Kidney (tissue), 13 donors: ENCODE measurements at regions not wholly inside any gene's neighbourhood (a gene's known extent, or its start where the extent isn't known, plus 50 kb on each side); places are given as distances from the start of the nearest gene placed in this dataset.

ENCODE experiments used
- DNase-seq, 5 donors: peaks; one replicate each; pipeline ENCODE4 v3.0.0-alpha.2; 2013 to 2020
- FAIRE-seq: peaks from 2 replicates; lab custom pipeline; 2012; peaks lifted over from hg19 to GRCh38; lab: Jason Lieb, UNC
- H3K27ac ChIP-seq, 2 donors: one replicate each; pipeline ENCODE4 v1.7.0; 2013; ENCODE audit warnings: low read depth in 2 of 2, low read length in 2 of 2, inconsistent platforms in 1 of 2
- H3K27me3 ChIP-seq: one replicate; pipeline ENCODE4 v1.7.1; 2013; ENCODE audit warnings: low read length, inconsistent platforms; ENCODE audit not compliant: control insufficient read depth, insufficient read depth
- H3K36me3 ChIP-seq, 3 donors: one replicate each; pipeline versions ENCODE4 v1.7.0 to v1.7.1; 2013; ENCODE audit warnings: low read length in 3 of 3, control low read depth in 1 of 3, inconsistent platforms in 1 of 3; ENCODE audit not compliant: insufficient read depth in 3 of 3, control insufficient read depth in 2 of 3
- H3K4me1 ChIP-seq, 3 donors: one replicate each; pipeline versions ENCODE4 v1.7.0 to v1.7.1; 2013; ENCODE audit warnings: low read length in 3 of 3, inconsistent platforms in 1 of 3, low read depth in 1 of 3; ENCODE audit not compliant: control insufficient read depth in 2 of 3, insufficient read depth in 2 of 3
- H3K4me3 ChIP-seq, 3 donors: one replicate each; pipeline versions ENCODE4 v1.7.0 to v1.8.1; 2013; ENCODE audit warnings: low read length in 3 of 3, control low read depth in 1 of 3, inconsistent platforms in 1 of 3
- H3K9ac ChIP-seq, 3 donors: one replicate each; pipeline versions ENCODE4 v1.7.0 to v1.7.1; 2013; ENCODE audit warnings: low read length in 3 of 3, control low read depth in 1 of 3, inconsistent platforms in 1 of 3
- H3K9me3 ChIP-seq, 3 donors: one replicate each; pipeline versions ENCODE4 v1.7.0 to v1.7.1; 2013; ENCODE audit warnings: low read length in 3 of 3, control low read depth in 1 of 3, inconsistent platforms in 1 of 3; ENCODE audit not compliant: control insufficient read depth in 2 of 3, insufficient read depth in 1 of 3
- CTCF ChIP-seq: IDR thresholded peaks from 3 replicates; pipeline ENCODE4 v1.5.1; 2012; ENCODE audit warnings: mild to moderate bottlenecking, moderate library complexity, borderline replicate concordance; ENCODE audit not compliant: insufficient read depth; ENCODE audit errors: extremely low read depth
- intact Hi-C: fragments of 100-400 bp; cut with DNase I; formaldehyde crosslinking; loops from one replicate; pipeline ENCODE4 v1.11.1; 2022
- donor health status: control.
- donor health status: control.
- donor health status: control.
- donor health status: control.
- donor health status: control.
- donor health status: DM: yes; HTN: yes; CAD: no.
- donor health status: Normal renal cell carcinoma (clear cell type).

GRCh38 chrX:39773150-39773549 is 324.6 kb downstream of the BCOR start:
- no peaks in the 10 kb centered on the region for H3K4me1 ChIP-seq
- no peak for TF ChIP-seq CTCF
- no peak for FAIRE-seq
- H3K27ac ChIP-seq: no peak overlapping the region
- H3K9me3 ChIP-seq: no peaks in the 10 kb centered on the region
- no peaks in the 10 kb centered on the region for H3K36me3 ChIP-seq
- no peak for DNase-seq
- peaks cover 3% of the 10 kb centered on the region for H3K27me3 ChIP-seq
- no peak overlapping the region for H3K4me3 ChIP-seq
- intact Hi-C loops: no loop called here
- no peak overlapping the region for H3K9ac ChIP-seq

- H3K4me1 ChIP-seq: no peaks in the 10 kb centered on the region
- peak in 2 of 5 donors; percentile 41 to 56 for DNase-seq
- no peaks in the 10 kb centered on the region for H3K36me3 ChIP-seq
- TF ChIP-seq CTCF: no peak
- no peak for FAIRE-seq
- H3K27me3 ChIP-seq: peaks cover 3% of the 10 kb centered on the region
- H3K27ac ChIP-seq: peak overlapping the region; percentile 9 to 78
- no peaks in the 10 kb centered on the region for H3K9me3 ChIP-seq
- intact Hi-C loops: no loop called here
- peak overlapping the region in 2 of 3 donors; percentile 59 to 71 for H3K4me3 ChIP-seq
- H3K9ac ChIP-seq: peak overlapping the region in 1 of 3 donors; percentile 81
Observed at GRCh38 chrX:39773923-39774773, 323.6 kb downstream of the BCOR start.

- Histone ChIP-seq H3K4me3 (peak overlapping the region in 2 of 3 donors; percentile 59 to 71), H3K9ac (peak overlapping the region in 1 of 3 donors; percentile 81), H3K36me3 (no peaks in the 10 kb centered on the region), H3K4me1 (no peaks in the 10 kb centered on the region), H3K9me3 (no peaks in the 10 kb centered on the region), H3K27me3 (peaks cover 3% of the 10 kb centered on the region), H3K27ac (peak overlapping the region; percentile 9 to 78)
- FAIRE-seq: no peak
- intact Hi-C loops: no loop called here
- no peak for TF ChIP-seq CTCF
- no peak for DNase-seq
Observed at GRCh38 chrX:39774774-39775328, 322.9 kb downstream of the BCOR start.
